GM12872 (cell line): ENCODE measurements at regions not wholly inside any gene's neighbourhood (a gene's known extent, or its start where the extent isn't known, plus 50 kb on each side); places are given as distances from the start of the nearest gene placed in this dataset.

Experiments
- TF ChIP-seq, protein P1 (sequence below): IDR thresholded peaks from 3 replicates; pipeline ENCODE4 v1.5.1; 2011; ENCODE audit warnings: low read depth, mild to moderate bottlenecking, low read length, moderate library complexity; ENCODE audit not compliant: insufficient read depth

GRCh38 chr7:46518713-46519112 is 597.6 kb upstream of the IGFBP3 start:
- TF ChIP-seq, protein P1, sequence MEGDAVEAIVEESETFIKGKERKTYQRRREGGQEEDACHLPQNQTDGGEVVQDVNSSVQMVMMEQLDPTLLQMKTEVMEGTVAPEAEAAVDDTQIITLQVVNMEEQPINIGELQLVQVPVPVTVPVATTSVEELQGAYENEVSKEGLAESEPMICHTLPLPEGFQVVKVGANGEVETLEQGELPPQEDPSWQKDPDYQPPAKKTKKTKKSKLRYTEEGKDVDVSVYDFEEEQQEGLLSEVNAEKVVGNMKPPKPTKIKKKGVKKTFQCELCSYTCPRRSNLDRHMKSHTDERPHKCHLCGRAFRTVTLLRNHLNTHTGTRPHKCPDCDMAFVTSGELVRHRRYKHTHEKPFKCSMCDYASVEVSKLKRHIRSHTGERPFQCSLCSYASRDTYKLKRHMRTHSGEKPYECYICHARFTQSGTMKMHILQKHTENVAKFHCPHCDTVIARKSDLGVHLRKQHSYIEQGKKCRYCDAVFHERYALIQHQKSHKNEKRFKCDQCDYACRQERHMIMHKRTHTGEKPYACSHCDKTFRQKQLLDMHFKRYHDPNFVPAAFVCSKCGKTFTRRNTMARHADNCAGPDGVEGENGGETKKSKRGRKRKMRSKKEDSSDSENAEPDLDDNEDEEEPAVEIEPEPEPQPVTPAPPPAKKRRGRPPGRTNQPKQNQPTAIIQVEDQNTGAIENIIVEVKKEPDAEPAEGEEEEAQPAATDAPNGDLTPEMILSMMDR: no peak

DNA sequence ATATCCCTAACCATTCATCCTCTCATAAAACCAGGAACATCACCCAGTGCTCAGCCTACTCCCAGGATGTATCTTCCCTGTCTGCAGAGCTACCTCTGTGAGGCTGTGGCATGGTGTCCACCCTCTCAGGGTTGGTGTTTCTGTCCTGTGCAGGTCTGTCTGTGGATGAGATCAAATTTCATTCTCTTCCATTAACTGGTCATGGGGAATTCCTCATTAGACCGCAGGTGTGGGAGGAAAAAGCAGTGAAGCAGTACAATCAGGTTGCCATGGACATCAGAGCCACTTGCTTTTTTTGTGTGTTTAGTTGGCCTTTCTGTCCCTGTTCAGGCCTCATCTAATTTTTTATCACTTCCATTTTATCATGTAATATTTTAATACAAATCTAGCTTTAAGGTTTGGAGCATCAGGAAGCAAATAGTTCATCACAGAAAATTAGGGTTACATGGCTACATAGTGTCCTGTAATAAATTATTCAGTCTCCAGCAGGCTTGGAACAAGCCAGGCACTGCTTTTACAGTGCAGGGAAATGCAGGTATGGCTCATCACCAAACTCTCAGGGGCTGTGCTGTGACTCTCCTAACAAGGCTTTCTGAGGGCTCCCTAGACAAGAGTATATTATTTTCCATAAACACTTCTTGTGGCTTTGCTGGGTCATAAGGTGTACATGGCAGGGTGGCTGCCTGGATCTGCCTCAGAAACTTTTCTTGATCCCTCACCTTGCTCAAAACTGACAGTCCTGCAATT is 594.9 kb upstream of the IGFBP3 start:
- TF ChIP-seq, protein P1: no peak

DNA sequence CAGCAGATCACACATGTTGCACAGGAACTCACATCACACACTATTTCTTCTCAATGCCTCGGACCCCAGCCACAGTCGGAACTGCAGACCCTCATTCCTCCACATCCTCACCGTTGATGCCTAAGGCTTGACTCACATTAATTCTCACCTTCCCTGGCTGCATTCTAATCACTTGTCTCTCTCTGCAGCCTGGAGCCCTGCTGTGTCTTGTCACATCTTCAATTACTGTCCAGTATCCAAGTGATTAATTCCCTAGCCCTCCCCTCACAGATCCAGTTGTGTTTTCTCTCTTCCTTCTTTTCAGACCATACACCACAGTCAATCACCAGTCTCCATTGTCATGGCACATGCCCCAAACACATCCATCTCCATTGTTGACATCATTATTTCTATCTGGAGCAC is 592.4 kb upstream of the IGFBP3 start:
- TF ChIP-seq, protein P1: no peak

DNA sequence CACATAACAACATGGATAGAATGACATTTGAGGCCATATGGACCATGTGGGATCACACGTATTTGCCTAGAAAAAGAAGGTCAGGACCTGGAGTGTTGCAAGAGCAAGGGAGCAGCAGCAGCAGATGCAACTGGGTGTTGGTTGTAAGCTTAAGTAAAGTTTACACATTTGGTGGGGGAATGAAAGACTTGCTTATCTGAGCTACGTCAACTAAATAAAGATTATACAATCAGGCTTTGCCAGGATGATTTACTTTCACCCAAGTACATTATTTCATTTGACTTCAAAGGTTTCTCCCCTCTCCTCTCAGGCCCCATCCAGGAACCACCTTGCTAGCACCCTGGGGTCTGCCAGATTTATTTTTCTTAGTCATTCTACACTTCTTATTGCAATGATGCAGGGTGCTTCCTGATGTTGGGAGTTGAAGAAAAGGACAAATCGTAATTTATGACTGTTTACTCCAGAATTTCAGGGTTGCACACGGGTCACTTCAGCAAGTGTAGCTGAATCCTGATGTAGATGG is 591.9 kb upstream of the IGFBP3 start:
- TF ChIP-seq, protein P1: no peak

DNA sequence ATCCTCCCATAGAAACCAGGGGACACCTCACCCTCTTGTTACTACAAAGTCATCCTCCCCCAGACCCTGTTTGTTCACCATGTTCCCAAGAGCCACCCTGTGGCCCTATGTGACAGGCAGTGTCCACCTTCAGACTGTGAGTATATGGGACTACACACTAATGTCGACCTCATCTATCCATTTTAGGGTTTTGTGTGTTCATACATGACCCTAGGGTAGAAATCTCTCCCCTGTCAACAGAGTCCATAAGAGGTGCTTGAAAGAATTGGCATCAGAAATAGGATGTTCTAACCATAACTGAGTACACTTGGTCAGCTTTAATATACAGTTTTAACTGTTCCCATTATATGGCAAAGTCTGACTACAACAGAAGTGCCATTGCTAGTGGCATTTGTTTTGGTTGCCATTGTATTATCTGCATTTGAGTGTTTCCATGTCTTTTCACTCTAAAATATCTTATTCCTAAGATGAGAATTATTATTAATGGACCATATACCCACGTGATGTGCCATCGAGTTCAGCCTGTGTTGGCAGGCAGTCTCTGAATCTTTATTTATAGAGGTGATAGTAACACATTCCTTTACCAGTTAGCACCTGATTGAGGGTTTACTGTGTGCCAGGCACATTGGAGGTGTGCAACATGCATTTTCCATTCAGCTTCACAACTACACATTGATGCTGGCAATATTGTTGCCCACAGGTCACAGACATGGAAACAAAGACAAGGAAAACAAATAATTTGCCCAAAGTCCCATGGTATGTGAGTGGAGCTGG is 590.6 kb upstream of the IGFBP3 start:
- TF ChIP-seq, protein P1: no peak

- TF ChIP-seq, protein P1: no peak
Observed at GRCh38 chr7:46508583-46508982, 587.5 kb upstream of the IGFBP3 start.

GRCh38 chr7:46507560-46507959 is 586.5 kb upstream of the IGFBP3 start:
- TF ChIP-seq, protein P1: no peak
